NCI-H2227 (cell line): ENCODE measurements at regions not wholly inside any gene's neighbourhood (a gene's known extent, or its start where the extent isn't known, plus 50 kb on each side); places are given as distances from the start of the nearest gene placed in this dataset.
A peak's percentile ranks its signal among the peaks of the same experiment; 100 is the strongest.
"Not testable (repeated sequence)": the region's sequence is repeated elsewhere in the genome, so short reads cannot be mapped to it uniquely, and the experiment has no call there.

ENCODE experiments used
- DNase-seq: peaks from one replicate; lab custom pipeline; 2025; ENCODE audit not compliant: unreplicated experiment; lab: John Stamatoyannopoulos, UW

- DNase-seq = no peak
These were observed 681.8 kb upstream of the LRATD1 start for GRCh38 chr2:13950761-13951160.

- DNase-seq = no peak
These were observed 663.7 kb upstream of the LRATD1 start for GRCh38 chr2:13968811-13969210.

GRCh38 chr2:13986119-13986720, 646.3 kb upstream of the LRATD1 start:
- no peak for DNase-seq

- DNase-seq = no peak
These were observed 636.0 kb upstream of the LRATD1 start for GRCh38 chr2:13996527-13996926.

- no peak for DNase-seq
These were observed 621.3 kb upstream of the LRATD1 start for GRCh38 chr2:14011190-14011589.

- DNase-seq = no peak
These were observed 617.3 kb upstream of the LRATD1 start for GRCh38 chr2:14015113-14015630.

- DNase-seq = no peak
These were observed 616.1 kb upstream of the LRATD1 start for GRCh38 chr2:14016289-14016955.

GRCh38 chr2:14018620-14019019, 613.9 kb upstream of the LRATD1 start:
- no peak for DNase-seq

GRCh38 chr2:14023558-14023957, 609.0 kb upstream of the LRATD1 start:
- no peak for DNase-seq

GRCh38 chr2:14039134-14039533, 593.4 kb upstream of the LRATD1 start:
- peak; percentile 26 for DNase-seq

GRCh38 chr2:14047491-14047890, 585.0 kb upstream of the LRATD1 start:
- no peak for DNase-seq

GRCh38 chr2:14051401-14051800, 581.1 kb upstream of the LRATD1 start:
- no peak for DNase-seq

- no peak for DNase-seq
These were observed 579.4 kb upstream of the LRATD1 start for GRCh38 chr2:14053105-14053504.

- no peak for DNase-seq
These were observed 568.2 kb upstream of the LRATD1 start for GRCh38 chr2:14064346-14064745.

- no peak for DNase-seq
These were observed 560.2 kb upstream of the LRATD1 start for GRCh38 chr2:14072338-14072737.

GRCh38 chr2:14074691-14075090, 557.8 kb upstream of the LRATD1 start:
- no peak for DNase-seq

- no peak for DNase-seq
These were observed 552.9 kb upstream of the LRATD1 start for GRCh38 chr2:14079576-14079975.

GRCh38 chr2:14081521-14081920, 551.0 kb upstream of the LRATD1 start:
- DNase-seq = no peak

- no peak for DNase-seq
These were observed 549.9 kb upstream of the LRATD1 start for GRCh38 chr2:14082640-14083039.

- DNase-seq = no peak
These were observed 537.9 kb upstream of the LRATD1 start for GRCh38 chr2:14094592-14094991.

GRCh38 chr2:14099101-14099500, 533.4 kb upstream of the LRATD1 start:
- DNase-seq = not testable (repeated sequence)

GRCh38 chr2:14114275-14114674, 518.2 kb upstream of the LRATD1 start:
- DNase-seq = no peak

GRCh38 chr2:14120376-14120775, 512.1 kb upstream of the LRATD1 start:
- DNase-seq = no peak
